HG02759 (cell line): ENCODE measurements at regions not wholly inside any gene's neighbourhood (a gene's known extent, or its start where the extent isn't known, plus 50 kb on each side); places are given as distances from the start of the nearest gene placed in this dataset.

ENCODE experiments used
- ATAC-seq: cut with Tn5 transposase; IDR thresholded peaks from one replicate; pipeline ENCODE4 v1.9.1; 2021; ENCODE audit warnings: mild to moderate bottlenecking, moderate library complexity; ENCODE audit not compliant: unreplicated experiment

DNA sequence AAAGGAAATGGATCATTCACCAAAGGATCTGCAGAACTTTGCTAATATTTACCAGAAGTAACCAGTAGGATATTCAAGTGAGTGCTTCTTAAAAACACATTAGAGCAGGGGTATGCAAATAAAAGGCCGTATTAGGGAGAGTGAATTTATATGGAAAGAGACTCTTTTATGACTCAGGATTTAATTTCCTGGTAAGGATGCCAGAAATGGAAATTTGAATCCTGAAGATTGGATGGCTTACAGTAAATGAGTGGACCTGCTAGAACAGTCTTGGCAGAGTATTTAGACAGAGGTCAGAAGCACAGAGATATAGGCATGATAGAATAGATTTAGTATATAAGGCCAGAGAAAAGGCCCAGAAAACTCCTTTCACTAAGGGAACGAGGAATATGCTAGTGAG lies 201.6 kb downstream of the SLITRK5 start:
- ATAC-seq = no peak

DNA sequence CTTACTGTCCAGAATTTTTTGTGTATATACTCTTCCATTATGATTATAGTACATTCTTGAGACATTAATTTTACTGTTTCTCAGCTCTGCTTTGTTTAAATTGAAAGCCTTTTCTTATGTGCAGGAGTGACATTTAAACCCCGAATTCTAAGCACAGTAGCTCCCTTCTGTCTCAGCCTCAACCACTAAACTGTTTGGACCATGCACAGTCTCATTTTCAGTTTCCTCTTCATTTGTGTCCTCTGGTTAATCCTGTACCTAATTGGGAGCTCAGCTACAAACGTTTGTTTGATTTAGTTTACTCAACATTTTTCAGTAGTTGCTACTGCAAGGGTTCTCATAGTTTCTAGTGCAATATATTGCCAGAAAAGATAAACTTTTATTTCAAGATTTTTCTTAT lies 206.3 kb downstream of the SLITRK5 start:
- no peak for ATAC-seq

DNA sequence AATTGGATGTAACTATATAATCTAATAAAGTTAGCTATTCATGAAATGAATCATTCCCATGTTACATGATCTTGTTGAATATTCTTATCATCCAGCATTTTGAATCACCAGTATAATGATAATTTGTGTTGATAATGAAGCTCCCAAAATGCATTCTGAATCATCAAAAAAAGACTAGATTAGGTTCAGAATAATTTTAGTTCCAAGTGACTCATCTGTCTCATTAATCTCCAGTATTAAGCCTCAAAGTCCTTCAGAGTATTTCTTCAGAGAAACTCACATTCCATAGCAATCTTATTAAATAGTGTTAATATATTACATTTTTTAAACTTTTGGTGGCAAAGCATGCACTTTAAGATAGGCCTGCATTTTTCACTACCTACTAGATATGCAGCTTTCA lies 207.5 kb downstream of the SLITRK5 start:
- no peak for ATAC-seq

DNA sequence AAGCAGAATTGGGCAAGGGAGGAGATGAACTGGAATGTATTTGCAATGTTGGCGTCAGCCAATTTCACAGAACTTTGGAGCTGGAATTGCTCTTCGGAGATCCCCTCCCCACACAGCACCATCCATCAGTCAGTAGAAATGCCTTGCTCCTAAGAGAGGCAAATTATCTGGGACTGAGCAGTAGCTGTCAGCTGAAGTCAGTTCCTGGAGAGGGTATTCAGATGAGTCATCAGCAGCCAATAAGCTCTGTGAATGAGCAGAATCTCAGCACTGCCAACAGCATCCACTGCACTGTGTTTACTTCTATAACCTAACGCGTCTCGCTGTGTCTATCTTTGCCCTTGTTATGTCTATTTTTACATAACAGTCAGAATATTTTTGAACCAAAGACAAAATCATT lies 213.7 kb downstream of the SLITRK5 start:
- ATAC-seq = no peak

DNA sequence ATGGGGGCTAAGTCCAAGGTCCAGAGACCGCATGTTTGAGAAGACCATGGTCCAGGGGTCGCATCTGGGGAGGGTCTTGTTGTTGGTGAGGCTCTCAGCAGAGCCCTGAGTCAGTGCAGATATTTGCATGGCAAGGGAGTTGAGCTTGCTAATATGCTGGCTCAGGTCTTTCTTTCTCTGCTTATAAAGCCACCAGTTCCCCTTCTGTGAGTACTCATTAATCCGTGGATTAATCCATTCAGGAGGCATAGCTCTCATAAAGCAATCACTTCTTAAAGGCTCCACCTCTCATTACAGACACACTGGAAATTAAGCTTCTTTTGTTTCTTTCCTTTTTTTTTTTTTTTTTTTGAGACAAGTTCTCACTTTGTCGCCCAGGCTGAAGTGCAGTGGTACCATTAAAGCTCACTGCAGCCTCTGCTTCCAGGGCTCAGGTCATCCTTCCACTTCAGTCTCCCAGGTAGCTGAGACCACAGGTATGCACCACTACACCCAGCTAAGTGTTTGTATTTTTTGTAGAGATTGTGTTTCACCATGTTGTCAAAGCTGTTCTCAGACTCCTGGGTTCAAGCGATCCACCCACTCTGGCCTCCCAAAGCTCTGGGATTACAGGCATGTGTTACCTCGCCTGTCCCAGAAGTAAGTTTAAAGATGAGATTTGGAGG lies 216.4 kb downstream of the SLITRK5 start:
- ATAC-seq = no peak

DNA sequence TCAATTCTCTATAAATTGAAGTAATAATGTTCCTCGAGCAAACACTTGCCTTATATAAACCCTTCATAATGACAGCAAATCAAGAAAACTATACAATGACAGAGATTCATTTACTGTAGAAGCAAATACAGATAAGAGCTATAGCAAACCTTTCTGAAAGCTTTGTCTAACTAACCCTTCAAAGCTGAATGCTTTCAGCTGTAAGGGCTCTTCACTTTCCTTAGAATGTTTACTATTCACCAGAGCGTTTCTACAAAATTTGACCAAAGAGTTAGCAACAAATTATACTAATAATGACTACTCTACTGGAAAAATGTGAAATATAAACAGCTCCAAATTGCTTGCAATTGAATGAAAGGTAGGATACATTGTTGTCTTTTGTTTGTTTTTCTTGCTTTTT lies 218.1 kb downstream of the SLITRK5 start:
- no peak for ATAC-seq

DNA sequence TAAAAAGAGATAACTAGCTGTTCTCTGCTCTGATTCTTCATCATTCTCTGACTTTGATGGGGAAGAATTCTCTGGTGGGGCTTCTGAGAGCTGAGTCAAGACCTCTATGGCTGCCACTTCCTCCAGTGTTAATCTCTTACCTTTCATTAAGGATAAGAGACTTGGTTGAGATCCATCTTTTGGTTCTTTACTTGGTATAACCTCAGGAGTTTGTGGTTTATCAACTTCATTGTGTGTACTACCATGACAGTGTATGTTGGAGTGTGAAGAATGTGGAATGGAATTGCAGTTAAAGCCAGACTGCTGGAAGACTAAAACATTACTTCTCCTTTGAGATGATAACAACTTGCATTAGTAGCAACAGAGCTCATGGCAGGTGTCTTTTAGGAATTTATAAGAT lies 222.0 kb downstream of the SLITRK5 start:
- ATAC-seq = no peak

DNA sequence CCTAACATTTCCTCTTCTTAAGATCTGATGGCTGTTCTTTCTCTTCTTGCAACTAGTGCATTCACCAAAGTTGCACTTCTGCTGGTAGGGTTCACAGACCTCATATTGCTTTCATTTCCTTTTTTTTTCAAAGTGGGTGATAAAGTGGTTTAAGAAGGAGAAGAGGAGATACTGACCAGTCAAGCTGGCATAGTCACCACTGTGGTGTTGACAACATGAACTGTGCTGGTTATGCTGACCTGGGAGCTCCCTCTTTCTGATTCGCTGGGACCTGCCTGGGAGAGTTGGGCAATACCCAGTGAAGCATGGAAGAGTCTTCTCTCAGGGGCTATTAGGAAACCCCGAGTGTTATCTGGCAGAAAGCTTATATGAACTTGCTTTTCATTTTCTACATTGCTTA lies 222.9 kb downstream of the SLITRK5 start:
- no peak for ATAC-seq

DNA sequence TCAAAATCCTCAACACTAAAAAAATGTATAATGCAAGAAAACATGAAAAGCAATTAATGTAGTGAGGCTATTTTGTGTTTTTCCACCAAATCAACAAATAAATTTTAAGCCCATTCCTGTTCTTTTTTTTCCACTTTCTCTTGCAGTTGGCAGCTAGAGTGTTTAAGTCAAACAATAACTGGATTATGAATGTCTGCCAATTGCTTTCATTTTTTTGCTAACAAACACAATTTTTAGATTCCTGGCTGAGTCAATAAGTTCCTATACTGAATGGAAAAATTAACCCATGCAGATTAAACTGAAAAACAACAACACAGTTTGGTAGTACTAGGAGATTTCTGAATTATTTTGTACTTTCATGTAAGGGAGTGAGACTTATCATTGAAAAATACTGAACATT lies 232.4 kb downstream of the SLITRK5 start:
- no peak for ATAC-seq

DNA sequence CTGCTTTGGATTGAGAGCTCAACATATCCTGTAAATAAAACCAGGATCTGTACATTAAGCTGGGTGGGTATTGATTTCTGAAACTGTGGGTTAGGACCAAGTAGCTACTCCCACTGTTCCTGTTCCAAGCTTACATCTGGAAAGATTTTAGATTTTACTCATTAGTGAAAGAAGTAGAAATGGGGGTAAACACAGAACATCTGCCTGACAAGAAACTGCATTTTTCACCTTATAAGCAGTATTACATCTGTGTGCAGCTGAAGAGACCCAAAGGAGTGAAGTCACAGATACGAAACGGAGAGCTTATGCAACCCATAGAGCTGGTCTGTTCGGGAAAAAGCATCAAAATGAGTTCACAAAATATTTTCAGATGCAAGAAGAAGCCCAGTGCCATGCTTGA lies 235.2 kb downstream of the SLITRK5 start:
- no peak for ATAC-seq

DNA sequence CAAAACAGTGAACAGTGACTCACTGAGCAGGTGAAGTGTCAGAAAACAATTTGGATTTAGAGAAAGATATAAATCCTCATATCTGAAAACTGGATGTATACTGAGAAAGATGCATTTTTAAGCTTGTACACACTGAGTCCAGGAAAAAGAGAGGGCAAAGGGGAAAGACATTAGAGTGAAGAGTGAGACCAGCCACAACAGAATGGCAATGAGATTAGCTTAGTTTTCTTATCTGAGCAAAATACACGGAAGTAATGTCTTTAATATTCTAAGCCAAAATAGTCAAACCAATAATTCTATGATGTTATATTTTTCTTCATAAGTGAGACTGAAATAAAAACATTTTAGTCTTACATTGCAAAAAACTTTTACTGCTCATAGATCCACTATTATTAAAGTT lies 236.0 kb downstream of the SLITRK5 start:
- no peak for ATAC-seq

DNA sequence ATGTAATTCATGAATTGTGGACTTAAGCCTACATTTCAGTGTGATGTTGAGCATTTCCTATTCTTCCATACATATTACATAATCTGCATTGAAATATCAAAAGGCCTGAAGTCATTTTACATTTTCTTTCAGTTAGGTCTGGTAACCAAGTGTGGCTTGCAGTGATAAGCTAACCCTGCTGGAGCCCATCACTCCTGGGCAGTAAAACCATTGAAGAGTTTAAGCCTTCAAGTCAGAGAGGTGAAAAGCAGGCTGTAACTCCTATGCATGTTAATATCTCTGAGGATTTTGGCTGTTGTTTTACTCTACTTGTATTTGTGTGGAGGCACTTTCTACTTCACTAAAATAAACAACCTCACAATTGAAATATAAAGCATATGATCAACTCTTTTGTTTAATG lies 248.8 kb downstream of the SLITRK5 start:
- ATAC-seq = no peak

DNA sequence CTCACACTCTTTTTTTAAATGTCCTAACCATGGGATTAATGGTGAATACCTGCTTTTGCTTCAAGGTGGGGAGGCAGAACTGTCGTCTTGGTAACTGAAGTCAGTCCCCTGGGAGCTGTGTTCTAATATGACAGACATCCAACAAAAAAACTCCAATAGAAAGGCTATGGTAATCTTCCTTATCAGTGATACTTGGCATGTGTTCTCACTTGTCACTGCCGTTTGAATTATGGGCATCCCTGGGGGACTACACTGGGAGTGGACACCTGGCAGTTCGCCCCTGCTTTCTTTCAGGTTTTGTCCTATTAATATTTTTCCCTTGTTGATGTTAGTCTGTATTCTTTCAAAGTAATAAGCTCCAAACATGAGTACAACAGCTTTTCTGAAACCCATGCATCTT lies 252.6 kb downstream of the SLITRK5 start:
- ATAC-seq = no peak

DNA sequence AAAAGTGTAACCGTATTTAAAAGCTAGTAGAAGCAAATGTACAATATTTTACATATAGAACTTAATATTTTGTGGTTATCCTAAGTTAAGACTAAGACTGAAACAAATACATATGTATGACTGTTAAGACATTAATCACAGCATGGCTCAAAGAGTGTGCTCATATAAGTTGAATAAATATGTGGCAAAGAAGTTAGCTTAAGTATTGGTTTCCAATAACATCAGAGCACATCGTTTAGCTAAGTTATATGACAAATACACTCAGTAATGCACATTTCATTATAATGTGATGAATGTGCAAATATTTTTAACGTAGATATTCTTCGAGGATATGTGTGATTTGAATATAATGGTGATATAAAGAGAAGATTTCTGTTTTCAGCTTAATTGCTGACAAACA lies 253.8 kb downstream of the SLITRK5 start:
- ATAC-seq = no peak

DNA sequence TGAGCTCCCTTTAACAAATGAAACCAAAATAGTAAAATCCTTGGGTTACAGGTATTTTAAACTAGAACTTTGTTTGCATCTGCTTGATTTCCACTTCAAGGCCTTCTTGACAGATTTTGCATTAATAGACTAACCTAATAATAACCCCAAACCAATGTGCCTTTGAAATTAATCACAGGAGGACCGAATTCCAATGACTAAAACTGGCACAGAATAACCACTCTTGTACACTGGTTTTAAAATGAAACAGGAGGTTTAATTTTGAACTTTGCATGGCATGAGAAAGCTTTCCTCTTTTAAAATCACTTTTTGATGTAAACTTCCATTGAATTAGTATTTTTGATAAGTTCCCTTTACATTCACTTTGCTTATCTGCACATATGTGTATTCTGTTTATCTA lies 269.6 kb downstream of the SLITRK5 start:
- ATAC-seq = no peak

DNA sequence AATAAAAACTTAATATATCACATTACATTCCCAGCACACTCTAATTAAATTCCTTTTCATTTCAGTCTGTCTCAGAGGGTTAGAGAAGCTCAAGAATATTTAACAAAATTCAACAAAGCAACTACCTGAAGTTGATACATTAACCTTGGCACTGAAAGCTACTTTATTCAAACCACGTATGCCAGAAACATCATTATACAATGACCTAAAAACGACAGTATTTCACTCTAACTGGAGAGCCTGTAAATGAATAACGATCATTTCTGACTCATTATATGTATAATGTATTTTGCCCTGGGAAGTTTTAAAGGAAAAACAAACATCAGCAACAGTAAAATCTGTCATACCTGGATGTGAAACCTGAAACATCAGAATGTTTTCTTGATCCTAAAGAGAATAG lies 270.1 kb downstream of the SLITRK5 start:
- ATAC-seq = no peak

DNA sequence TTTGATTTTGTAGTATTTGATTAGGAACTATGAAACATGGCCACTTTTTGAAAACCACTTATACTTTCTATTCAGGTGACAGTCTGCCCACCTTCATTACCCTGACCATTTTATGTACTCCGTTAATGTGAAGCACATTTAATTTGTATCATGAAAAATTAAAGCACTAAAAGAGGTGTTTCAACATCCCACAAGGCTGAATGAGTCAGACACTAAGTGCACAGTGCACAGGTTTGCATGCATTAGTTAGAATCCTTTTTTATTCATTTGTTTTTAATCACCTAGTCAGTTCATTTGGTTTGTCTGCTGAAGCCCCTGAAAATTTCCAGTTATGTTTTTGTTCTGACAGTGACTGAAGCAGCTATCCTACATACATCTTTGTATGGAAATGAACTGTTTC lies 271.0 kb downstream of the SLITRK5 start:
- no peak for ATAC-seq

DNA sequence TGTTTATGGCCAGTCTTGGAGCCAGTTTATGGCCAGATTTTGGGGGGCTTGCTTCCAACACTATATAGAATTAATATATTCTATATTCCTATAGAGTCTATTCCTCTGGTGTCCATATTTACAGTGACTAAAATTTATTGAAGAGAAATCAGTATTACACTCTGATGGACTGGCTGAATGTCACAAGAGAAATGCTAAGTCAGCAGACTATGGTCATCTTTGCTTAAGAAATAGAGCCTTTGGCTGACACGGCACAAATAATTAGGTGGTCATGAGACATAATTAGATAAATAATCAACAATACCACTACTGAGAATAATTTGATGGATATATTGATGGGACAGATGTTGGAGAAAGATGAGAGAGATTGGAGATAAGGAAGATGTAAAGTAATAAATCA lies 272.9 kb downstream of the SLITRK5 start:
- ATAC-seq = no peak

DNA sequence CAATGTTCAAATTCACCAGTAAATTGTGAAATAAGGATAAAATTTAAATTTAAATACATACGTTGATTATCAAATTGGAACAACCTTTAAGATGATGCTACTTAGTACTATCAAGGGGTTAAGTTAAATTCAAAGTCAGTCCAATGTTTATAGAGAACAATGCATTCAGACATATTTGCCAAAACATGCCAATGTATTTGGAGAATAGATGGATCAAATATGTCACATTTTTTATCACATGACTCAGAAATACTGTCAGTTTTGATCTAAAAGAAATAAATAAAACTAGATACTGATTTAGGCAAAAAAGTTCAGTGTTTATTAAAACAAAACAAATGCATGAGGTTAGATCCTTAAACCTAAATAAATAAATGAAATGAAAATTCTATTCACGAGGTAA lies 281.2 kb downstream of the SLITRK5 start:
- ATAC-seq = no peak

DNA sequence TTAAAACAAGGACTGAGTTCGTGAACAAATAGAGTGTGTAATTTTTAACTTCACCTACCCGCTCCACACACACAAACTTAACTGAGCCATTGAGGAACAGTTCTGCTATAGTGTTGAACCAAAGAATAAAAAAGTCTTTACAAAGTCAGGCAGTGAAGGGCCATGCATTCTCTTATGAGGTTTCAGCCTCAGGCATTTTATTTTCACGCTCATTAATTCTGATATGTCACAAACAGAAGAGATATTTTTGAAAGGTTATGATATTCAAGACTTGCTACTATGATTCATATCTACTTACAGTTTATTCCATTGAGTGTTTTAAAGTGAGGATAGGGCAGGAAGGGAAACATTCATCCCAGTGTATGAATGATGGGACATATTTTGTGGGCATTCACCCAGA lies 282.2 kb downstream of the SLITRK5 start:
- ATAC-seq = no peak

DNA sequence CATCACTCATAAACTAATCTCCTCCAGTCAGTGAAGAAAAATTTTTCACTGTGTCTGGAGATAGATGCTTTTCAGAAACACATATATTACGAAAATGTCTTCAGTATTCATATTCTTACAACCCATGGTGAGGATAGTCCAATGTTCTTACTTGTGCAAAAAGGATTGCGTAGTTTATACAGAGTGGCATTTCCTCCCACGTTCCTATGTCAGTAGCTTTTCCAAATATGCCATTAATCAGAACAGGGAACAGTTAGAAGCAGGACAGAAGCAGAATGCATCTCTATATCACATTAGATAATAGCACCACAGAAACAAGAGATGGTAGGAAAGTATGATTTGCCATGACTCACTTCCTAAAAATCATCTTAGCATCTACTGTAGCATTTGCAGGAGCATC lies 282.9 kb downstream of the SLITRK5 start:
- ATAC-seq = no peak

DNA sequence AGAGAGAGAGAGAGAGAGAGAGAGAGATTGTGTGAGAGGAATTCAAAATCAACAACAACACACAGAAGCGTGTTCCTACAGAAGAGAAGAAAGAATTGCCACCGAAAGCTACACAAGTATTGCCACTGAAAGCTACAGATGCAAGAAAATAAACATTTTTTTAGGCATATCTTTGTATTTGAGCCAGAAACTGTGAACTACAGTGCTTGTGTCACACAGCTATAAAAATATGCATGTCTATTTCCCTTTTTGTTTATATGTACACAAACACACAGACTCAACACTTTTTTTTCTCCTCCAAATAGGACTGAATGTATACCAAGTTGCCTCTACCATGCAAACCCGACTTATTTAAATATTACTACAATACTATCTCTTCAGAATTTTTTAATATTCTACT lies 290.4 kb downstream of the SLITRK5 start:
- no peak for ATAC-seq

DNA sequence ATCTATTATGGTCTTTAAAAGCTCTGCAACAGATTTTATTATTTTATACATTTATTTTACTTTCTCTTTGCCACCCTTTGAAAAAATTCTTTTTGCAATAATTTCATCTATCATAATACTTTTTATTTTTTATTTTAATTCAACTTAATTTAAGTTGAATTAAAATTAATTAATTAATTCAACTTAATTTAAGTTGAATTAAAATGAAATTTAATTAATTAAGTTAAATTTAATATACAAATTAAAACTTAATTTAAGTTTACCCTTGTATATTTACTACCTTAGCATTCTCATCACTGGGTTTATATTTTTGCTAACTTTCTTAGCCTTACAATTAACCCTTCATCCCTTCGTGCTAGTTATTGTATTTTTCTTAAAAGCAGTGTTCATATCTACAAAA lies 301.4 kb downstream of the SLITRK5 start:
- ATAC-seq = no peak

DNA sequence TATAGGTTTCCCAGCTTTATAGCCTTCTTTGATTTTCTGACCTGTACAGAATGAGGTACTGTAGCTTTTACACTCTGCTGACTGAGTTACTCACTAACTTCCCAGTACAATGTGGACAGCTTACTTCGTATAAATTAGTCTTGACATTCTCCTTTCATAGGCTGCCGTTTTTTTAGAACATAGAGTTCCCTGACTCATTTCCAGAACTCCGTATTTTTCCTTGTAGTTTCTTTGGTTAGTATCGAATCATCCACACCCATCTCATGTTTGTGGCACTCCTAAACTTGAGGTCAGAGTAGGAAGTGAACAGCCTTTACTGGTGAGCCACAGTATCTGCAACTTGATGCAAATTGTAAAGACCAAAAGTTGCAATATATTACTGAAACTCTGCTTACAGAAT lies 303.9 kb downstream of the SLITRK5 start:
- no peak for ATAC-seq
